Body of pancreas (tissue), 4 donors: ENCODE measurements at regions not wholly inside any gene's neighbourhood (a gene's known extent, or its start where the extent isn't known, plus 50 kb on each side); places are given as distances from the start of the nearest gene placed in this dataset.

Source experiments
- CTCF ChIP-seq, 7 experiments: fragments of 450-650 bp in 4 of 7; fragments of 200-600 bp in 3 of 7; sonication (generic) in 3 of 7; IDR thresholded peaks; one replicate each; pipeline ENCODE4 v1.5.1; 2016 to 2019; ENCODE audit warnings: antibody characterized with exemption in 7 of 7
- POLR2A ChIP-seq, 3 donors: fragments of 450-650 bp; IDR thresholded peaks; one replicate each; pipeline ENCODE4 v1.6.1; 2016; ENCODE audit warnings: antibody characterized with exemption in 3 of 3, mild to moderate bottlenecking in 2 of 3

GRCh38 chr10:129020651-129021330, 446.2 kb upstream of the MGMT start:
- TF ChIP-seq CTCF (IDR thresholded peaks at IDR 0.05) (no peak), POLR2A (IDR thresholded peaks at IDR 0.05) (no peak)
